ENCODE measurements at regions not wholly inside any gene's neighbourhood (a gene's known extent, or its start where the extent isn't known, plus 50 kb on each side); places are given as distances from the start of the nearest gene placed in this dataset.
"Not testable (repeated sequence)": the region's sequence is repeated elsewhere in the genome, so short reads cannot be mapped to it uniquely, and the experiment has no call there.

GRCh38 chr6:71007298-71007697 lies 50.4 kb upstream of the B3GAT2 start:
- not testable (repeated sequence) for DNase-seq; H3K4me1 ChIP-seq (ENCODE audit: control insufficient read depth in 3 of 3, insufficient read depth in 2 of 3, low read depth in 1 of 3, low read length in 2 of 3); H3K4me3 ChIP-seq (ENCODE audit: low read depth in 1 of 3, low read length in 3 of 3); H3K27me3 ChIP-seq (ENCODE audit: control insufficient read depth in 3 of 3, insufficient read depth in 3 of 3, low read length in 3 of 3); H3K27ac ChIP-seq (ENCODE audit: low read depth in 1 of 3, low read length in 2 of 3); H3K36me3 ChIP-seq (ENCODE audit: control insufficient read depth in 3 of 3, insufficient read depth in 2 of 3, low read depth in 1 of 3, low read length in 3 of 3); H3K9me3 ChIP-seq (ENCODE audit: control insufficient read depth in 2 of 2, insufficient read depth in 1 of 2, low read depth in 1 of 2, low read length in 1 of 2); FAIRE-seq

DNA sequence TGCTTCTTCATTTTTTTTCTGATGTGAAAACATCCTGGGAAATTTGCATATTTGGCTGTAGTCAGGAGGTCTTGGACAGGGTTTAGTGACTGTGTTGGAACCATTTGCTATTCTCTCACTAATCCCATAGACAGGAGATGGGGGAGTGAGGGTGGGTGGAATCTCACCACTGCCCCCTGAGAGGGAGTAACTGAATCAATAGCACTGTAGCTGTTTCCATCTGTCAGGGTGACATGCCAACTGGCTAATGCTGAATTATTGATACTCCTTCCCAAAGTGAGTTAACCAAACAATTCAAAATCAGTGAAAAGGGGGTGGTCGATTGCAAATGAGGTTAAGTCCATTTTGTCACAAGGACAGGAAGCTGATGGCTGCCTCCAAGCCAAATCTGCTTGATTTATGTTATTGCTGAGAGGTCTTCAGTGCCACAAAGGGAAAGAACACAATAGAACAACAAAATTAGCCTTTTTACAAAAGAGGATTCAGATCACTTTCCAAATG lies 55.1 kb upstream of the B3GAT2 start:
- Histone ChIP-seq H3K4me1 (ENCODE audit: control insufficient read depth in 3 of 3, insufficient read depth in 2 of 3, low read depth in 1 of 3, low read length in 2 of 3) (no peaks in the 10 kb centered on the region), H3K9me3 (ENCODE audit: control insufficient read depth in 2 of 2, insufficient read depth in 1 of 2, low read depth in 1 of 2, low read length in 1 of 2) (no peaks in the 10 kb centered on the region), H3K4me3 (ENCODE audit: low read depth in 1 of 3, low read length in 3 of 3) (no peak overlapping the region), H3K36me3 (ENCODE audit: control insufficient read depth in 3 of 3, insufficient read depth in 2 of 3, low read depth in 1 of 3, low read length in 3 of 3) (no peaks in the 10 kb centered on the region), H3K27ac (ENCODE audit: low read depth in 1 of 3, low read length in 2 of 3) (no peak overlapping the region), H3K27me3 (ENCODE audit: control insufficient read depth in 3 of 3, insufficient read depth in 3 of 3, low read length in 3 of 3) (peaks cover 0 to 2% (median 2%) of the 10 kb centered on the region in 3 donors)
- WGBS, 3 donors, result 9 to 33% (median 30%) methylated on average over 1 of the region's 1 CpG
- FAIRE-seq, result no peak
- DNase-seq, result no peak

GRCh38 chr6:71012866-71013469 lies 56.1 kb upstream of the B3GAT2 start:
- H3K27ac ChIP-seq (ENCODE audit: low read depth in 1 of 3, low read length in 2 of 3), result no peak overlapping the region
- H3K27me3 ChIP-seq (ENCODE audit: control insufficient read depth in 3 of 3, insufficient read depth in 3 of 3, low read length in 3 of 3), result peaks cover 0 to 2% (median 2%) of the 10 kb centered on the region in 3 donors
- no peak overlapping the region for H3K4me3 ChIP-seq (ENCODE audit: low read depth in 1 of 3, low read length in 3 of 3)
- H3K36me3 ChIP-seq (ENCODE audit: control insufficient read depth in 3 of 3, insufficient read depth in 2 of 3, low read depth in 1 of 3, low read length in 3 of 3), result no peaks in the 10 kb centered on the region
- H3K9me3 ChIP-seq (ENCODE audit: control insufficient read depth in 2 of 2, insufficient read depth in 1 of 2, low read depth in 1 of 2, low read length in 1 of 2), result no peaks in the 10 kb centered on the region
- WGBS, 3 donors, result 12 to 25% (median 13%) methylated on average over 5 of the region's 5 CpGs
- DNase-seq, result peak; percentile 59 to 67
- no peak for FAIRE-seq
- H3K4me1 ChIP-seq (ENCODE audit: control insufficient read depth in 3 of 3, insufficient read depth in 2 of 3, low read depth in 1 of 3, low read length in 2 of 3), result no peaks in the 10 kb centered on the region

DNA sequence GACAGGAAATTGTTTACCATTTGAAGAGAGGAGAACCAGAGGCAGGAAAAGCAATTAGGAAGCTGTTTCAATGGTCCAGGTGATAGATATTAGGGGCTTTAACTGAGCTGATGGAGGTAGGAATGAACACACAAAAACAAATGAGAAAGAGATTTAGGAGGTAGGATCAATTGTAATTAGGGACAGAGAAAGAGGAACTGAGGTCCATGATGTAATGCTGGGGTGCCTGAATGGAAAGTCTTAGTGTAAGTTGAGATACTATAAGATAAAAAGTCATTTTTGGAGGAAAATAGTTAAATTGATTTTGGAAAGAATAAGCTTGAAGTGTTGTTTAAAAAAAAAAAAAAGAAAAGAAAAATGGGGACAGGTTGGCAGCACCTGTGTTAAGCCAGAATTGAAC lies 58.5 kb upstream of the B3GAT2 start:
- no peak overlapping the region for H3K4me3 ChIP-seq (ENCODE audit: low read depth in 1 of 3, low read length in 3 of 3)
- DNase-seq, result no peak
- H3K4me1 ChIP-seq (ENCODE audit: control insufficient read depth in 3 of 3, insufficient read depth in 2 of 3, low read depth in 1 of 3, low read length in 2 of 3), result no peaks in the 10 kb centered on the region
- H3K27ac ChIP-seq (ENCODE audit: low read depth in 1 of 3, low read length in 2 of 3), result no peak overlapping the region
- H3K9me3 ChIP-seq (ENCODE audit: control insufficient read depth in 2 of 2, insufficient read depth in 1 of 2, low read depth in 1 of 2, low read length in 1 of 2), result no peaks in the 10 kb centered on the region
- FAIRE-seq, result no peak
- H3K27me3 ChIP-seq (ENCODE audit: control insufficient read depth in 3 of 3, insufficient read depth in 3 of 3, low read length in 3 of 3), result peaks cover 0 to 2% (median 2%) of the 10 kb centered on the region in 3 donors
- no peaks in the 10 kb centered on the region for H3K36me3 ChIP-seq (ENCODE audit: control insufficient read depth in 3 of 3, insufficient read depth in 2 of 3, low read depth in 1 of 3, low read length in 3 of 3)

DNA sequence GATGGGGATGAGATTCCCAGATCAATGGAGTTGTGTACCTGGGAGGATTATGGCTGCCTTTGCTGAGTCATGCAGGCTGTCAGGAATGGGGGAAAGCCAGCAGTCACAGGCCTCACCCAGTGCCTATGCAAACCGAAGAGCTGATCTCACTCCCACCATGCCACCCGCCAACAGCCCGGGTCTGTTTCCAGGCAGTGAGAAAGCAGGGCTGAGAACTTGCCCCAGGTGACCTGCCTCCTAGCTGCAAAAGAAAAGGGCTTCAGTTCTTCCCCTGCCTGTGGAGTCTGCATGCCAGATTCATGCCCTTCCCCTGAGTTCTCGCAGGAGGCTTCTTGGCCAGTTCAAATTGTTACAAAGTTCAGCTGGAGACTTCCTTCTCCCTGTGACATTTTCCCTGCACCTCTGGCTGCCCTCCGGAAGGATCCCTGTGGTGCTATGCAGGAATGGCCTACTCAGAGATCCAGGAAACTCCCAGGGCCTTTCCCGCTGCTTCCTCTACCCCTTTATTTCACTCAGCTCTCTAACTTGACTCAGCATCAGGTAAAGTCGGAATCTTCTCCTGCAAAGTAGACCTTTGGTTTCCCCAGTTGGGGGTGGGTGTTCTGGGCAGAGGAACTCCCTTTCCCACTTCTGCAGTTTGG lies 71.5 kb upstream of the B3GAT2 start:
- Histone ChIP-seq H3K27ac (ENCODE audit: low read depth in 1 of 3, low read length in 2 of 3) (no peak overlapping the region), H3K4me3 (ENCODE audit: low read depth in 1 of 3, low read length in 3 of 3) (no peak overlapping the region), H3K27me3 (ENCODE audit: control insufficient read depth in 3 of 3, insufficient read depth in 3 of 3, low read length in 3 of 3) (no peaks in the 10 kb centered on the region), H3K4me1 (ENCODE audit: control insufficient read depth in 3 of 3, insufficient read depth in 2 of 3, low read depth in 1 of 3, low read length in 2 of 3) (no peaks in the 10 kb centered on the region), H3K9me3 (ENCODE audit: control insufficient read depth in 2 of 2, insufficient read depth in 1 of 2, low read depth in 1 of 2, low read length in 1 of 2) (no peaks in the 10 kb centered on the region), H3K36me3 (ENCODE audit: control insufficient read depth in 3 of 3, insufficient read depth in 2 of 3, low read depth in 1 of 3, low read length in 3 of 3) (no peaks in the 10 kb centered on the region)
- FAIRE-seq (no peak), DNase-seq (no peak)
- WGBS, 3 donors, result 64 to 76% (median 75%) methylated on average over 7 of the region's 7 CpGs

- DNase-seq, result no peak
- Histone ChIP-seq H3K27ac (ENCODE audit: low read depth in 1 of 3, low read length in 2 of 3) (no peak overlapping the region), H3K36me3 (ENCODE audit: control insufficient read depth in 3 of 3, insufficient read depth in 2 of 3, low read depth in 1 of 3, low read length in 3 of 3) (no peaks in the 10 kb centered on the region), H3K9me3 (ENCODE audit: control insufficient read depth in 2 of 2, insufficient read depth in 1 of 2, low read depth in 1 of 2, low read length in 1 of 2) (no peaks in the 10 kb centered on the region), H3K27me3 (ENCODE audit: control insufficient read depth in 3 of 3, insufficient read depth in 3 of 3, low read length in 3 of 3) (no peaks in the 10 kb centered on the region), H3K4me3 (ENCODE audit: low read depth in 1 of 3, low read length in 3 of 3) (no peak overlapping the region), H3K4me1 (ENCODE audit: control insufficient read depth in 3 of 3, insufficient read depth in 2 of 3, low read depth in 1 of 3, low read length in 2 of 3) (no peaks in the 10 kb centered on the region)
- WGBS, 3 donors, result 80 to 91% (median 88%) methylated on average over 4 of the region's 4 CpGs
- no peak for FAIRE-seq
Observed at GRCh38 chr6:71028877-71029252, 72.0 kb upstream of the B3GAT2 start.

DNA sequence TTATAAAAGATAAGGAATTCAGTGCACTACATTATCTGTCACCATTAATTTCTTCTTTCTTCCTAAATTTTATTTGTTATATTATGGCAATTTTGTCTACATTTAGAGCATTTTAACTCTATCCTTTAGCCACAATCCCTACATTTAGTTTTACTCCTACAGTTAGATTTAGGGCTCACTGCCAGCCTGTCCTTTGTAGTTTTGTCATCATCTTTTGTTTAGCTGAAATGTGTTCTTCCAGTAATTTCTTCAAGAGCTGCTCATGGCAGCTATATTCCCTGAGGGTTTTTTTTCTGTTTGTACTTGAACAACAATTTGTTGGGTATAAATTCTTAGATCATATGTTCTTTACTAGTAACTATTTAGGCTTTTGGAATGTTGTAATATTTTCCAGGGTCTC lies 72.7 kb upstream of the B3GAT2 start:
- Histone ChIP-seq H3K4me1 (ENCODE audit: control insufficient read depth in 3 of 3, insufficient read depth in 2 of 3, low read depth in 1 of 3, low read length in 2 of 3) (no peaks in the 10 kb centered on the region), H3K4me3 (ENCODE audit: low read depth in 1 of 3, low read length in 3 of 3) (no peak overlapping the region), H3K36me3 (ENCODE audit: control insufficient read depth in 3 of 3, insufficient read depth in 2 of 3, low read depth in 1 of 3, low read length in 3 of 3) (no peaks in the 10 kb centered on the region), H3K27me3 (ENCODE audit: control insufficient read depth in 3 of 3, insufficient read depth in 3 of 3, low read length in 3 of 3) (no peaks in the 10 kb centered on the region), H3K9me3 (ENCODE audit: control insufficient read depth in 2 of 2, insufficient read depth in 1 of 2, low read depth in 1 of 2, low read length in 1 of 2) (no peaks in the 10 kb centered on the region), H3K27ac (ENCODE audit: low read depth in 1 of 3, low read length in 2 of 3) (no peak overlapping the region)
- FAIRE-seq, result no peak
- DNase-seq, result no peak

GRCh38 chr6:71031912-71032311 lies 75.1 kb upstream of the B3GAT2 start:
- H3K27ac ChIP-seq (ENCODE audit: low read depth in 1 of 3, low read length in 2 of 3), result no peak overlapping the region
- DNase-seq (no peak), FAIRE-seq (no peak)
- H3K36me3 ChIP-seq (ENCODE audit: control insufficient read depth in 3 of 3, insufficient read depth in 2 of 3, low read depth in 1 of 3, low read length in 3 of 3), result no peaks in the 10 kb centered on the region
- WGBS, 3 donors, result 31 to 42% (median 37%) methylated on average over 4 of the region's 4 CpGs
- no peak overlapping the region for H3K4me3 ChIP-seq (ENCODE audit: low read depth in 1 of 3, low read length in 3 of 3)
- no peaks in the 10 kb centered on the region for H3K27me3 ChIP-seq (ENCODE audit: control insufficient read depth in 3 of 3, insufficient read depth in 3 of 3, low read length in 3 of 3)
- no peaks in the 10 kb centered on the region for H3K4me1 ChIP-seq (ENCODE audit: control insufficient read depth in 3 of 3, insufficient read depth in 2 of 3, low read depth in 1 of 3, low read length in 2 of 3)
- no peaks in the 10 kb centered on the region for H3K9me3 ChIP-seq (ENCODE audit: control insufficient read depth in 2 of 2, insufficient read depth in 1 of 2, low read depth in 1 of 2, low read length in 1 of 2)

- no peaks in the 10 kb centered on the region for H3K27me3 ChIP-seq (ENCODE audit: control insufficient read depth in 3 of 3, insufficient read depth in 3 of 3, low read length in 3 of 3)
Observed at GRCh38 chr6:71033171-71033570, 76.3 kb upstream of the B3GAT2 start.

More at GRCh38 chr6:71033171-71033570, 76.3 kb upstream of the B3GAT2 start:
- 92 to 96% (median 94%) methylated on average over 1 of the region's 1 CpG for WGBS, 3 donors
- Histone ChIP-seq H3K9me3 (ENCODE audit: control insufficient read depth in 2 of 2, insufficient read depth in 1 of 2, low read depth in 1 of 2, low read length in 1 of 2) (no peaks in the 10 kb centered on the region), H3K27ac (ENCODE audit: low read depth in 1 of 3, low read length in 2 of 3) (no peak overlapping the region), H3K4me1 (ENCODE audit: control insufficient read depth in 3 of 3, insufficient read depth in 2 of 3, low read depth in 1 of 3, low read length in 2 of 3) (no peaks in the 10 kb centered on the region), H3K4me3 (ENCODE audit: low read depth in 1 of 3, low read length in 3 of 3) (no peak overlapping the region), H3K36me3 (ENCODE audit: control insufficient read depth in 3 of 3, insufficient read depth in 2 of 3, low read depth in 1 of 3, low read length in 3 of 3) (no peaks in the 10 kb centered on the region)
- DNase-seq, result no peak
- FAIRE-seq, result no peak
